ENCODE measurements at regions not wholly inside any gene's neighbourhood (a gene's known extent, or its start where the extent isn't known, plus 50 kb on each side); places are given as distances from the start of the nearest gene placed in this dataset.

GRCh38 chr3:159453945-159454344 is 534.7 kb upstream of the IL12A start:
- no peak for TF ChIP-seq CTCF (IDR thresholded peaks at IDR 0.05; ENCODE audit: borderline replicate concordance)
- H3K4me3 ChIP-seq: no peak overlapping the region
- intact Hi-C loops (cut with micrococcal nuclease): no loop called here
- DNase-seq: no peak
- no peak overlapping the region for H3K27ac ChIP-seq (replicated peaks)
- no peaks in the 10 kb centered on the region for H3K36me3 ChIP-seq
- H3K4me1 ChIP-seq: peaks cover 6% of the 10 kb centered on the region
- no peaks in the 10 kb centered on the region for H3K9me3 ChIP-seq (replicated peaks)
- no peaks in the 10 kb centered on the region for H3K27me3 ChIP-seq (ENCODE audit: low read depth)

GRCh38 chr3:159455741-159456181 is 532.9 kb upstream of the IL12A start:
- intact Hi-C loops (cut with micrococcal nuclease): no loop called here
- no peak overlapping the region for H3K4me3 ChIP-seq
- no peaks in the 10 kb centered on the region for H3K36me3 ChIP-seq
- H3K27ac ChIP-seq (replicated peaks): no peak overlapping the region
- no peaks in the 10 kb centered on the region for H3K27me3 ChIP-seq (ENCODE audit: low read depth)
- no peaks in the 10 kb centered on the region for H3K9me3 ChIP-seq (replicated peaks)
- no peak for DNase-seq
- H3K4me1 ChIP-seq: peaks cover 6% of the 10 kb centered on the region
- no peak for TF ChIP-seq CTCF (IDR thresholded peaks at IDR 0.05; ENCODE audit: borderline replicate concordance)

- no peaks in the 10 kb centered on the region for H3K27me3 ChIP-seq (ENCODE audit: low read depth)
- no peak overlapping the region for H3K4me3 ChIP-seq
- DNase-seq: no peak
- H3K9me3 ChIP-seq (replicated peaks): no peaks in the 10 kb centered on the region
- H3K36me3 ChIP-seq: no peaks in the 10 kb centered on the region
- no peak for TF ChIP-seq CTCF (IDR thresholded peaks at IDR 0.05; ENCODE audit: borderline replicate concordance)
- peaks cover 6% of the 10 kb centered on the region for H3K4me1 ChIP-seq
- intact Hi-C loops (cut with micrococcal nuclease): no loop called here
- no peak overlapping the region for H3K27ac ChIP-seq (replicated peaks)
Observed at GRCh38 chr3:159458010-159458409, 530.6 kb upstream of the IL12A start.

DNA sequence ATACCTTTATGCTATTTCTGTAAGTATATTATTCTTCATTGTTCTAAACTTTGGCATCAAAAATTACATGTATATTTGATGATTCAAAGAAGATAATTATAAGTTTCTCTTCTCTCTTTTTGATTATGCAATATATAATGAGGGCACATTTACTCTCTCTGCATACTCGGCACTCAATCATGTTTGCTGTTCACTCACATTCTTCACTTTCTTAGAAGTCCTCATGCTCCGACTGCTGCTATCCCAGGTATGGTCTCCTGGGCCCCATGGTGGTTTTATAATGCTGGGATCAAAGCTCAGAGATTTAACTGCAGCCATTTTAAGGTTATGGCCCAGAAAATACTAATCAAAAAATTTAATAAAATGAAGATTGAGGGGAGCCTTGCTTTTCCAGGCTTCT is 529.7 kb upstream of the IL12A start:
- no peak for DNase-seq
- H3K4me1 ChIP-seq: peaks cover 6% of the 10 kb centered on the region
- H3K27me3 ChIP-seq (ENCODE audit: low read depth): no peaks in the 10 kb centered on the region
- TF ChIP-seq CTCF (IDR thresholded peaks at IDR 0.05; ENCODE audit: borderline replicate concordance): no peak
- no peaks in the 10 kb centered on the region for H3K36me3 ChIP-seq
- H3K27ac ChIP-seq (replicated peaks): no peak overlapping the region
- no peaks in the 10 kb centered on the region for H3K9me3 ChIP-seq (replicated peaks)
- intact Hi-C loops (cut with micrococcal nuclease): no loop called here
- no peak overlapping the region for H3K4me3 ChIP-seq

DNA sequence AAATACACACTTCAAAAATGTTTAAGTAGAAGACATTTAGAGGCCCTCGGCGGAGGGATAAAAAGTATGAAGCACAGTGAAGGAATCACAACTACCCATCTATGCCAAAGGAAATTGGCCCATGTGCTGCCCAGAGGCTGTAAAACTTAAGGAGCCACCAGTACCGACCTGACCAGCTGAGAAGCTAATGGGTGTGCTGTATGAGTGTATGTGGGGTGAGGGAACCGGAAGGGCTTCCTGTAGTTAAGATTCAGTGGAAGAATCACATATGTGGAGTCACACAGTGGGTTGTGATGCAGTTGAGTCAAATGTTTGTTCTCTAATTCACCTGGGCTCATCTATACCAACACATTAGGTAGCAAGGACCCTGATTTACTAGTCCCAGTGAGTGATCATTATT is 516.0 kb upstream of the IL12A start:
- no peak for DNase-seq
- no peak for TF ChIP-seq CTCF (IDR thresholded peaks at IDR 0.05; ENCODE audit: borderline replicate concordance)
- Histone ChIP-seq H3K27me3 (ENCODE audit: low read depth) (no peaks in the 10 kb centered on the region), H3K36me3 (no peaks in the 10 kb centered on the region), H3K4me3 (no peak overlapping the region), H3K27ac (replicated peaks) (no peak overlapping the region), H3K9me3 (replicated peaks) (peaks cover 9% of the 10 kb centered on the region), H3K4me1 (no peaks in the 10 kb centered on the region)
- intact Hi-C loops (cut with micrococcal nuclease): no loop called here

DNA sequence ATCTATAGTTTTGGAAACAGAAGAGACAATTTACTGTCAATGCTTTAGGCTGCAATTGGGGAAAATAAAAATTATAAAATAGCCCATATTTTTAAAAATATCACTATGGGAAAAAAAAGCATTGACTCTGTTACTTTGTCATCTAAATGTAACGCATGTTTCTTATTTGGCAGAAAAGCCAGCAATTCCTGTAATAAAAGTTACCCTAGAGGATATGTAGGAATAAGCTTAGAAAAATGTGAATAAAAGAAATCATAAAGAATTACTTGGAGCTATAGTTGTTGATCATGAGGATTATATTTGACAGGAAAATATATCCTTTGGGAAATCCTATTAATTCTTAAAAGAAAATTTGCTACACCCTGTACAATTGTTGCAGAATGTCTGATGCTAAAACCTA is 515.4 kb upstream of the IL12A start:
- no peak for DNase-seq
- Histone ChIP-seq H3K9me3 (replicated peaks) (peaks cover 14% of the 10 kb centered on the region), H3K4me1 (no peaks in the 10 kb centered on the region), H3K27ac (replicated peaks) (no peak overlapping the region), H3K36me3 (no peaks in the 10 kb centered on the region), H3K4me3 (no peak overlapping the region), H3K27me3 (ENCODE audit: low read depth) (no peaks in the 10 kb centered on the region)
- TF ChIP-seq CTCF (IDR thresholded peaks at IDR 0.05; ENCODE audit: borderline replicate concordance): no peak
- intact Hi-C loops (cut with micrococcal nuclease): no loop called here
